NCI-H1436 treated with DMSO at 0.1 percent for 48 hours (cell line): ENCODE measurements at regions not wholly inside any gene's neighbourhood (a gene's known extent, or its start where the extent isn't known, plus 50 kb on each side); places are given as distances from the start of the nearest gene placed in this dataset.
"Not testable (repeated sequence)": the region's sequence is repeated elsewhere in the genome, so short reads cannot be mapped to it uniquely, and the experiment has no call there.

Experiments used
- DNase-seq: peaks from one replicate; lab custom pipeline; 2025; lab: John Stamatoyannopoulos, UW

- no peak for DNase-seq
Measured at GRCh38 chr4:152063621-152064240, 302.9 kb upstream of the GATB start.

GRCh38 chr4:152062936-152063620 lies 302.3 kb upstream of the GATB start:
- no peak for DNase-seq

- DNase-seq, result no peak
Measured at GRCh38 chr4:152054731-152055130, 293.9 kb upstream of the GATB start.

- no peak for DNase-seq
Measured at GRCh38 chr4:152052451-152053057, 291.7 kb upstream of the GATB start.

GRCh38 chr4:152051332-152051731 lies 290.5 kb upstream of the GATB start:
- not testable (repeated sequence) for DNase-seq

GRCh38 chr4:152050106-152050505 lies 289.3 kb upstream of the GATB start:
- no peak for DNase-seq

GRCh38 chr4:152047451-152047850 lies 286.6 kb upstream of the GATB start:
- no peak for DNase-seq

- DNase-seq, result no peak
Measured at GRCh38 chr4:152045807-152046571, 285.2 kb upstream of the GATB start.

GRCh38 chr4:152045449-152045806 lies 284.6 kb upstream of the GATB start:
- no peak for DNase-seq

- DNase-seq, result no peak
Measured at GRCh38 chr4:152044331-152045036, 283.7 kb upstream of the GATB start.

GRCh38 chr4:152041295-152041694 lies 280.5 kb upstream of the GATB start:
- no peak for DNase-seq

GRCh38 chr4:152039691-152040090 lies 278.9 kb upstream of the GATB start:
- DNase-seq, result no peak

GRCh38 chr4:152039023-152039481 lies 278.2 kb upstream of the GATB start:
- DNase-seq, result no peak

- no peak for DNase-seq
Measured at GRCh38 chr4:152038238-152038637, 277.4 kb upstream of the GATB start.

GRCh38 chr4:152037435-152037834 lies 276.6 kb upstream of the GATB start:
- DNase-seq, result no peak

- no peak for DNase-seq
Measured at GRCh38 chr4:152033621-152034020, 272.8 kb upstream of the GATB start.

- no peak for DNase-seq
Measured at GRCh38 chr4:152032722-152033131, 271.9 kb upstream of the GATB start.

GRCh38 chr4:152029631-152030030 lies 268.8 kb upstream of the GATB start:
- DNase-seq, result no peak

GRCh38 chr4:152028131-152028530 lies 267.3 kb upstream of the GATB start:
- no peak for DNase-seq

GRCh38 chr4:152024881-152025280 lies 264.1 kb upstream of the GATB start:
- no peak for DNase-seq

GRCh38 chr4:152023674-152024073 lies 262.9 kb upstream of the GATB start:
- no peak for DNase-seq

GRCh38 chr4:152022543-152022942 lies 261.7 kb upstream of the GATB start:
- no peak for DNase-seq
